Stimulated activated CD8-positive, alpha-beta memory T cell treated with anti-CD3 and anti-CD28 coated beads, Interleukin-7, amount 100 ng/mL, for 24 hours (primary cell): ENCODE measurements at regions not wholly inside any gene's neighbourhood (a gene's known extent, or its start where the extent isn't known, plus 50 kb on each side); places are given as distances from the start of the nearest gene placed in this dataset.
"Not testable (repeated sequence)": the region's sequence is repeated elsewhere in the genome, so short reads cannot be mapped to it uniquely, and the experiment has no call there.

Experiments
- DNase-seq: peaks from one replicate; pipeline ENCODE4 v3.0.0-alpha.2; 2020; ENCODE audit warnings: low read depth

DNA sequence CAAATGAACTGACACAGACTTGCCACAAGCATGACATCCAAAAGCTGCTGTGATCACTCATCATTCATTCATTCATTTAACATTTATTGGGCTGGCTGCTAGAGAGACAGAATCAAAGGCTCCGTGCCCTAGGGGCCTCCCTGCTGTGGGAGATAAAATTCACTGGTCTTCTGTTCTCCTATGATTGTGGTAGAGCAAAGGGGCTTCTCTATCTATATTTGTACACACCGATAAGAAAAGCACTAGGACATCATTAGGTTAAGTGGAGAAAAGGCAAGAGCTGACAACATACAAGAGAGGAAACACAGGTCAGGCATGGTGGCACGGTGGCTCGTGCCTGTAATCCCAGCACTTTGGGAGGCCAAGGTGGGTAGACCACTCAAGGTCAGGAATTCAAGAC lies 847.0 kb downstream of the TYW1 start:
- no peak for DNase-seq

DNA sequence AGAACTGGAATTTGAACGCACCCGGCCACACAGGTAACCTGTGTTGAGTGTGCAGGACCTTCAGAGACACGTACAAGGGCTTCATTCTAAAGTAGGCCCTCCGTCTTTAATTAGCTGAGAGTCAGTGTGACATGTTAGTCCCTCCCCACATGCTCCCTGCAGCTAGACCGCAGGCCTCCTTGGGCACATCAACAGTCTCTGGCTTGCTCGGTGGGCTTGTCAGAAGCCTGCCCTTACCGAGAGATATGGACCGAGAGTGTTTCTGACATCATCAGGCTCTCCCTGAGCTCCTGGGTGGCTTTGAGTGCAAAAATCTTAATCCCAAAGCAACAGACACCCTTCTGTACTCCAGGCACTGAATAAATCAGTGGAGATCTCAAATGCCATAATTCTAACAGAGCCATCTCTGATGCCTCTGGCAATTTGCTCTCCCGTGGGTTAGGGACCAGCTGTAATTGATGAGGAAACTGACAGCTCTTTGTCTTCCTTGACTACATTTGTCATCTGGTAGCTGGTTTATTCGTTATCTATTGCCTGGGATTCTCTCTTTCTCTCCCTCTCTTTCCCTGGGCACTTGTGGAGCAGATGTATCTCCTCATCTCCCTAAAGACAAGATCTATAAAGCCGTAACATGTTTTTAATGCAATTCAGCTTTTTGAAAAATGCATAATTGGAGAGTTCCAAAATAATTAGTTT lies 850.6 kb downstream of the TYW1 start:
- no peak for DNase-seq

DNA sequence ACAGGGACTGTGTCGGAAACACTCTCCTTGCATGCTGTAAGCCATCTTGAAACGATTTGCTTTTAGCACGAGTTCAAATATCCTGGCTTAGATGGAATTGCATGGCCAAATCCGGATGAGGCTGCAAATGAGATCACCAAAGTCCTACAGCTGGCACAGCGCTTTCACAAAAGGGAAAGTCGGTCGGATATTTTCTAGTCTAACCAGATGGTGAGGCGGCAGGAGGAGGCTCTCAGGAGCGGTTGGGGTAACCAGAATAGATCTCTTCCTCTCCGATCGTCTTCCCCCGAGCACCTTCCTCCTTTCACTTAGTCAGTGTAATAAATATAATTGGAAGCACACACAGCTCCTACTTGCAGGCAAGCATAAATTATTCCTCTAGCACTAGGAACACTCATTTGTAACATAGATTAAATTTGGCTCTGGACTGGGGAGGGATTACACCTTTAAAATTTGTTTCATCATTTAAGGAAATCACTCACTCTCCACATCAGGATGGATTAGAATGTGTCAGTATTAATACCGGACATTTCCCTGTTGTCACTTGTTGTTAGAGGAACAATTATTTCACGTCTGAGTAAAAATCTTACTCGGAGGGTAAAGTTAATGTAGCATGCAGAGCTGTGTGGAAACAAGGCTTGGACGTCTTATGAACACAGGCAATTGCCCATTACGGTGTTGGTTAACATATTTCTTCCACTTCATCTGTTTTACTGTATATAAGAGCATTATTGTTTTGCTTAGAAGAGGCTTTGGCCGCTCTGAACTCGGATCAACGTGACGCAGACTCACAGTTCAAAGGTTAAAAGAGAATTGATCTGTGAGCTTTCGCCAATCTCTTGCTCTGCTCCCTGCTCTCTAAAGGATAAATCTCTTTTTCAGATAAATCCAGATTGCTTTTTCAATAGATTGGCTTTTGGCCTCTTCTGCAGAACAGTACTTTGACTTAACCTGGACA lies 857.9 kb downstream of the TYW1 start:
- no peak for DNase-seq

DNA sequence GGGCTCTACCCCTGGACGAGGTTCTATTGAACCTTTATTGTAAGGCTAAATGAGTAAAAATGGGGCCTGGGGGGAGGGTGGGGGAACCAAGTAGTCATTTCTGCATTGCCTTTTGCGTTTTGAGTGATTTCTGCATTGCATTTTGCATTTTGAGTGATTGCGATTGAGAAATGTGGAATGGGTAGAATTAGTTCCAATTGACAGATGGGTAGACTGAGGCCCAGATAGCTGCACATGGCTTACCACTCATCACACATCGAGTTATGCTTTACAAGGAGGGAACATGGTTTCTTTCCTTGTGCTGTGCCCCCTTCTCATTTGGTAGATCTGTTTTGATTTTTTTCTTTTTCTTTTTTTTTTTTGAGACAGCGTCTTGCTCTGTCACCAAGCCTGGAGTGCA lies 858.7 kb downstream of the TYW1 start:
- DNase-seq = no peak

DNA sequence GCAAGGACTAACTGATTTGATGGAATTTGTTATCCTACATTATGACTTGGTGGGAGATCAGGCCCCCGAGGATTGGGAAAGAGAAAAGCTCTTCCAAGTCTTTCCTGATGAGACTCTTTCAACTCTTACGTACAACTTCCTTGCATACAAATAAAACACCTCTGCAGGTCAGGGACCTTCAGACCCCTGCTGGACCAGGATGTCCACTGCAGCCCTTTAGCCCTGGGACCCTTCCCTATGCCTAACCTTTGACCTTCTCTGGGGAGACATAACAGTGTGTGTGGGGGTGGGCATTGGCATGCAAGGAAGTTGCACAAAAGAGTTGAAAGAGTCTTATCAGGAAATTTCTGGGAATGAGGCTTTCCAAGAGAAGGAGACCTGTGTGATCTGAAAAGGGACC lies 859.4 kb downstream of the TYW1 start:
- DNase-seq = no peak

DNA sequence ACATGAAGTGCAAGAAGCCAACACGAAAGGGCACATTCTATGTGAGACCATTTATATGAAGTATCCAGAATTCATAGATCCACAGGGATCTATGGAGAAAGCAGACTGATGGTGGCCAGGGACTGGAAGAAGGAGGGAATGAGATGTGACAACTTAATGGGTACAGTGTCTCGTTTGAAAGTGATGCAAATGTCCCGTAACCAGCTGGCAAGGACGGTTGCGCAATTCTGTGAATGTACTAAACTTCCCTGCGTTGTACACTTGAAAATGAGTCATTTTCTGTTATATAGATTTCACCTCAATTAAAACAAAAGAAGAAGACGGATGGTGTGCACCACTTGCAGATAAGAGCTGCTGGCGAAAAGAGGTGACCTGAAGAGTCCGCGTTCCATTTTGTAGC lies 861.1 kb downstream of the TYW1 start:
- DNase-seq = no peak

DNA sequence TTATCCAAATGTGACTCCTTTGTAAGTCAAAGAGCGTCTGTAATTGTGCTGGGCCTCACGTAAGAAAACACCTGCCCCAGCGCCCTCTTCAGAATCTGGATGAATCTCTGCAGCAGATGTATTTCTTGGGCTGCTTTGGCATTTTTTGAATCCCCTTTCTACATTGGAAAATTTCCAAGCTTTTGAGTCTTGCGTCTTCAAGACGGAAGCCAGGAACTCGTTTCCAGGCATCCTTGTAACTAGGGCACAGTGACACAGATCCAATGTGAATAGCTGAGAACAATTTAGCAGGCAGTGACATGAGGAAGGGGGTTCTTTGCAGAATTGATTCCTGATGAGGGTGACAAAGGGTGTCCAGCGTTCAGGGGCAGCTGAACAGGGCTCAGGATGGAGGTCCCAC lies 862.3 kb downstream of the TYW1 start:
- no peak for DNase-seq

DNA sequence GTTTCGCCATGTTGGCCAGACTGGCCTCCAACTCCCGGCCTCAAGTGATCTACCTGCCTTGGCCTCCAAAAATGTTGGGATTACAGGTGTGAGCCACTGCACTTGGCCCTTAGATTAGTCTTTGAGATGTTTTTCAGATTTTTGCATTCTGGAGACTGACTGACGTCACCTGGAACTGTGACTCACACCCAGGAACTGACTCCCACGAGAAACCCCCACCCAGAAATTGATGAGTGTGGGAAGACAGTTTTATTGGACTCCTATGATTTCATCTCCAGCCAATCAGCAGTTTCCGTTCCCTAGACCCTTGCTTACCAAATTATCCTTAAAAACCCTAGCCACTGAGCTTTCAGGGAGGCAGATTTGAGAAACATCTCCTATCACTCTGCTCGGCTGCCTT lies 867.3 kb downstream of the TYW1 start:
- DNase-seq = no peak

DNA sequence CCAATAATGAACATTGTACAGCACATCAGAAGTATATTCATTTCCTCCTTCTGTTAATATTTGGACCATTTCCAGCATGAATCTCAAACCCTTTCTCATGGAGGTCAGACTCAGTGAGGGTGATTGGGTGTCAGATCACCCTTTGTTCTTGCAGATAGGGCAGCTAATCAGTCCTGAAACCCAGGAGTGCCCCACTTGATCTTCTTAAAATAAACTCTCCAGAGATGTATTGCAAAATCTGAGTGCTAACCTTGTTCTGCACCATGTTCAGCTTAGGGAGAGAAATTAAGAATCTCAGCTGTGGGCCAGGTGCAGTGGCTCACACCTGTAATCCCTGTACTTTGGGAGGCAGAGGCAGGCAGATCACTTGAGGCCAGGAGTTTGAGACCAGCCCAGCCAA lies 869.4 kb downstream of the TYW1 start:
- DNase-seq = no peak

DNA sequence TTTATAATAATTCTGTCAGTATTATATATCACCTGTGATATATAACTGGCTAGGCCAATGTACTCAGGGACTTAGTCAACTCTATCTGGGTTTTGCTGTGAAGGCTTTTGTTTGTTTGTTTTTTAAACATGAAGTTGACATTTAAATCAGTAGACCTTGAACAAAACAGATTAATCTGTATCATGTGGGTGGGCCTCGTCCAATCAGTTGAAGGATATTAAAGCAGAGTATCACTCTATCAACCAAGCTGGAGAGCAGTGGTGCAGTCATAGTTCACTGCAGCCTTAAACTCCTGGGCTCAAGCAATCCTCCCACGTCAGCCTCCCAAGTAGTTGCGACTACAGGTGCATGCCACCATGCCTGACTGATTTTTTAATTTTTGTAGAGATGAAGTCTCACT lies 870.2 kb downstream of the TYW1 start:
- DNase-seq = no peak

DNA sequence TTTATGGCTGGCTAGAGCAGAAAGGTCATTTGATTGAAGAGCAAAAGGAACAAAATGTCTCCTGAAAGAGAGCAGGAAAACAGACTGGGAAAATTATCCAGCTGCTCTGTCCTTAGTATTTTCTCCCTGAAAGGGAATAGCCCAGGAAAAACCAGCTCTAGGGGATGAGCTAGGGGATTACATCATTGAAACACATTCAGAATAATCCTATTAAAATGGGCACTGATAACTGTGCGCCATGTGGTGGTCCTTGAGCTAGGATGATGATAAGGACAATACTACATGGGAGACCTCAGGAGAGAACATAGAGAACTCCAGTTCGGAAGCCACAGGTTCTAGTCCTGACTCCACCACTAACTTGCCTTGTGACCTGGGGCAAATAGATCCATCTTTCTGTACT lies 873.8 kb downstream of the TYW1 start:
- DNase-seq = no peak

DNA sequence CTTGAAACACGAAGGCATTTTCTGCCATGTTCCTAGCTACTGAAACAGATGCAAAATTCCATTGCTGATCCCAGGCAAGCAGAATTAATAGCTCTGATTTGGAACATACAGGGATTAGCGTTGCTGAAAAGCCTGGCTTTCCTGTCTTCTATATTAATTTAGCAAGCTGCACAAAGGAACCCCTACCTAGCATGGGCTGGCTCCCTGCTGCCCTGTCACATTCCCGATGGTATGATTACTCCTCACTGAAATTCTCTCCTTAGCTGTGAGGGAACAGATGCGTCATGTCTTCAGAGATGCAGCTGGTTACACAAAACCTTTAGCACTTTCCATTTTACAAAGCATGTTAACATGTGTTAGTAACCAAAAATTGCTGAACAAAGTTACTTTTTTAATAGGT lies 878.9 kb downstream of the TYW1 start:
- DNase-seq = no peak

DNA sequence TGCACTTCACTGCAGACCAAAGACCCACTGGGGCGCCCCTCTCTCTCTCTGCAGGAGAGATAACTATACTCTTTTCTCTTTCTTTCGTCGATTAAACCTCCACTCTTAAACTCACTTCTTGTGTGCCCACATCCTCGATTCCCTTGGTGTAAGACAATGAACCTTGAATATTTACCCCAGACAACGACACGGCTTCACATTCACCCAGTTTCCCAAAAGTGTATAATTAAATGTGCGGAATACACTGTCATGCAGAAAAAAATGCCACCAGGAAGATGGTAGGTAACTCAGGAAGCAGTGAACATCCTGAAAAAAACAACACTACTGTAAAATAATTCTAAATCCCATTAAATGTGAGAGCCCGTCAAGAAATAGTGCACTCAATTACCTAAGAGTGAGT lies 882.2 kb downstream of the TYW1 start:
- DNase-seq = no peak

DNA sequence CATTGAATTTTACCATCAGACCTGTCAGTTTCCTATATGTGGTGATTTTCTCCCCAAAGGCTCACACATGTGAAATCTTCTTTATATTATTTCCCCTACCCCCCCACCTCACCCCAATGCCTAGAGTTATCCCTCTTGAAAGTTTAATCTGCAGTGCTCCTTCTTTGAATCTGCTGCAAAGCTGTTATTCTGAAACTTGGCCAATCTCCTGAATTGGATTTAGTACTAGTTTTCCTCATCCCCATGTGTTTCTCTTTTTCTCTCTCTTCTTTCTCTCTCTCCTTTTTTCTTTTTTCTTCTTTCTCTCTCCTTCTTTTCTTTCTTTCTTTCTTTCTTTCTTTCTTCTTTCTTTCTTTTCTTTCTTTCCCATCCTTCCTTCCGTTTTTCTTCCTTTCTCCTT lies 886.2 kb downstream of the TYW1 start:
- no peak for DNase-seq

DNA sequence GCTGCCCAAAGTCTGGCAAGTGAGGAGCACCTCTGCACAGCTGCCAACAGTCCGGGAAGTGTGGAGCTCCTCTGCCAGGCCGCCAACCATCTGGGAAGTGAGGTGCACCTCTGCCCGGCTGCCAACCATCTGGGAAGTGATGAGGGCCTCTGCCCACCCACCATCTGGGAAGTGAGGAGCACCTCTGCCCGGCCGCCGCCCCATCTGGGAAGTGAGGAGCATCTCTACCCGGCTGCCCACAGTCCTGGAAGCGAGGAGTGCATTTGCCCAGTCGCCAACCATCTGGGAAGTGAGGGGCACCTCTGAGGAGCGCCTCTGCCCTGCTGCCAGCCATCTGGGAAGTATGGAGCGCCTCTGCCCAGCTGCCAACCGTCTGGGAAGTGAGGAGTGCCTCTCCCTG lies 893.7 kb downstream of the TYW1 start:
- no peak for DNase-seq

DNA sequence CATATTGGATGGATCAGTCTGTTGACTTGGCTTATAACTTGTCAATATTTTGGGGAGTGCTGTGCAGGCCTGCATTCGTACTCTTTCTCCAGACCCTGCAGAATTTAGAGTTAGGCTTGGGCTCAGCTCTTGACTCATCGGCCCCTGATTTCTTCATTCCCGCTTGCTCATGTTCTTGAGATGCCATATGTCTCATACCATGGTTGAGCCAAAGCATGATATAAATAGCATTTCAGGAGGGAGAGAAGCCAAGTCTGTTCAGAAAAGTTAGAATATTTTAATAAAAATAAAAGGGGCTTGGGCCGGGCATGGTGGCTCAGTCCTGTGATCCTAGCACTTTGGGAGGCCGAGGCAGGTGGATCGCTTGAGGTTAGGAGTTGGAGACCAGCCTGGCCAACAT lies 898.1 kb downstream of the TYW1 start:
- no peak for DNase-seq

DNA sequence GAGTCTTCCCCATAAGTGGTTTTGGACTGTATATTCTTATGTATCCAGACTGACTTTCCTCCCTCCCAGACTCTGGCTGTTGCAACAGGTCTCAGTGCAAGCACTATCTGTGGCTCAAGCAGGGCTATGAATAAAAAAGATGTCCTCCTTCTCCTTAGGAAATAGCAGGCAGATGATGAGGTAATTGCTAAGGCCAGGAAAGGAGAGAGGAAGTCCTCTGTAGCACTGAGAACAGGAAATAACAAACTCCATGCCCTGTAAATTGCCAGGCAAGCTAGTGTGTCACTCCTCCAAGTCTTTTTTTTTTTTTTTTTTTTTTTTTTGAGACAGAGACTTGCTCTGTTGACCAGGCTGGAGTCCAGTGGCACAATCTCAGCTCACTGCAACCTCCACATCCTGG lies 900.1 kb downstream of the TYW1 start:
- DNase-seq = no peak

DNA sequence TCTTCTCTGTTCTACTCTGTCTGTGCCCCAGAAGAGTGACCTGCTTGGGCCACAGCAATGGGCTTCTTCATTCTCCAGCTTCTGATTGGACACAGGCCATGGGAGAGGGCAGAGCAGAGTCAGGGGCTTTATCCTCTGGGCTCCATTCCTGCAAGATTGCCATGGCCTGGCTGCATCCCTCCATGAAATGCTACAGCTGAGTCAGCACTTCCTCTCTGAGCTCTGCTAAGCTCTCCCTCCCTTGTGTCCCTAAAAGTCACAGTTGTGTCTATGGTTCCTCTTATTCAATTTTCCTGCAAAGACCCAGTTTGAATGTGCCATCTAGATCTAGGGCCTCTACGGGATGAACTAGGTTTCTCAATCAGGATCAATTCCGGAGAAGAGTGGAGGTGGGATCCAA lies 903.8 kb downstream of the TYW1 start:
- DNase-seq = no peak

DNA sequence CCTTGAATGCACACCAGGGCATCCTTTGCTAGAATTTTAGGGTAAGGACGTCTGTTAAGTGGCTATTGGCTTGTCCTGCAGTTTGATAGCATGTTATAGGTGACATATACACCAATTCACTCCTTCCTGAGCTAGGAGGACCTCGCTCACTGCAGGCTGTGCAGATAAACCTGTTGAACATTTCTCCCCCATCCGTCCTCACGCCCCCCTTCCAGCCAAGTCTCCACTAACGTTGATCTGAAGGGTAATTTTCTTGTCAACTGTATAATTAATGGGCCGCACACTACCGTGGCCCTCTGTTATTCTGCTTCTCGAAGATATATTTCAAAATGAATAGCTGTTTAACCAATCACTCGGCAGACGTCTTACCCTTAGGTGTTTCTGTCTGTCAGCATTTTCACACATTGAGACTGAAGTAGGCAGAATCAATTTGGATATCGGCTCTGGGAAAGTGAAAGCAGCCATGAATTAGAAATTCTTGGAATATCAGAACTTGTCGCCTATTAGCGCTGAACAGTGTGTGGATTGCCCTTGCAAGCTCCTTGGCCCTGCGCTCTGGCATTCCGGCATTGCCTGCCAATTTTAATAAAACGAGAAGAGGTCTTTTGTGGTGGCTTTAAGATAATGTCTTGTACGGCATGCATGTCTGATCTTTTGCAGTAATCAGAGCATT lies 905.3 kb downstream of the TYW1 start:
- no peak for DNase-seq

DNA sequence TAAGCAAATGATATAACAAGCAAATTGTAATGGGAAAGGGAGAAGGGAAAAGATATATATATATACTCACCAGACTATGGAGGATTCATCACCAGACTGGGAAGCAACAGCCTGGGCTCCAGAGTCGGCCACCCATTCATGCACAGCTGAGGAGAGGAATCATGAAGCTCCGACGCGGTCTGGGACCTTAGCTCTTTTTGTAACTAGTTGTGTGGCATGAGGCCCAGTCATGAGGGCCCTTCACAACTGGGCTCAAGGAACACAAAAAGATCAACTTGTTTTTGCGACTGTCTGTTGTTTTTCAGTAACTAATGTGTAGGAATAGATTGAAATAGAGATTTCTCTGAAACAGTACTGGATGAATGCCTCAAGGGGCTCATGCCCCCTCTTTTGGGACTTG lies 911.2 kb downstream of the TYW1 start:
- no peak for DNase-seq

DNA sequence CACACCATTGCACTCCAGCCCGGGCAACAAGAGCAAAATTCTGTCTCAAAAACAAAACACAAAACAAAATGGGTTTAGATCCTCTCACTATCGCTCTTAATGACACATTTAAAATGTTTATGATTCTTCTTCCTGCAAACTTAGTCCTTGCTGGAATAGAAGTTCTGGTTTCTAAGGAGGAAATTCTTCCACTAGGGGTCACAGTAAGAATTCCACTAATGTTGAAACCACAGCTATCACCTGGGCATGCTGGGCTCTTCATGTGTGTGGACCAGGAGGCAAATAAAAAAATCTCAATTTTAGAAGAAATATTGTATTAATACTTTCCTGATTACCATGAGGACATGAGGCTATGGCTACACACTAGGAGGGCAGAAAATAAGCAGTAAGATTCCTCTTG lies 915.8 kb downstream of the TYW1 start:
- no peak for DNase-seq

DNA sequence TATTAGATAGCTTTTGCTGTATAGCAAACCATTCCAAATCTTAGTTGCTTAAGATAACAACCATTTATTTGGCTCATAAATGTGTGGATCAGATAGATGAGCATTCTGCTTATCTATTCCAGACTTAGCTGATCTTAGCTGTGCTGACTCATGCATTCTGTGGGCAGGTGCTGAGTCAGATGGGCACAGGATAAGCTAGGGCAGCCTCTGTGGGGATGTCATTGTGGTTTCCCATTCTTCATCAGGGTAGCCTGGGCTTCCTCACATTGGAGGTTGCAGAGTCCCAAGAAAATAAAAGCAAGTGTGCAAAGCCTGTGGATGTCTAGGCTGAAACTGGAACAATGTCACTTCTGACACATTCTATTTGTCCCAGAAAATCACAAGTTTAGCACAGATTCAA lies 917.0 kb downstream of the TYW1 start:
- DNase-seq = no peak

DNA sequence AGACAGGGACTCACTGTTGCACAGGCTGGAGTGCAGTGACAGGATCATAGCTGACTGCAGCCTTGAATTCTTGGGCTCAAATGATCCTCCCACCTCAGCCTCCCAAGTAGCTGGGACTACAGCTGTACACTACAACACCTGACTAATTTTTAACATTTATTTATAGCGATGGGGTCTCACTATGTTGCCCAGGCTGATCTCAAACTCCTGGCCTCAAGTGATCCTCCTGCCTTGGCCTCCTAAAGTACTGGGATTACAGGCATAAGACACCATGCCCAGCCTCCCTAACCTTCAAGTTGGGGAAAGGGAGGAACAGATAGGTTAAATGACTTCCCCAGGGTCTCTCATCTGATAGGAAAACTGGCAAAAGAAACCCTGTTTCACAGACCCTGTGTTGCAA lies 919.5 kb downstream of the TYW1 start:
- not testable (repeated sequence) for DNase-seq
